Neural cell (in vitro differentiated cells): ENCODE measurements at regions not wholly inside any gene's neighbourhood (a gene's known extent, or its start where the extent isn't known, plus 50 kb on each side); places are given as distances from the start of the nearest gene placed in this dataset.

Experiments
- POLR2AphosphoS5 ChIP-seq: IDR thresholded peaks from 2 replicates; pipeline ENCODE4 v1.6.1; 2012
- TAF1 ChIP-seq: IDR thresholded peaks from 2 replicates; pipeline ENCODE4 v1.6.1; 2012; ENCODE audit warnings: low read depth
- TF ChIP-seq, protein P1 (sequence below): fragments of 450-650 bp; IDR thresholded peaks from 2 replicates; pipeline ENCODE4 v1.5.1; 2014; ENCODE audit warnings: antibody characterized with exemption, mild to moderate bottlenecking, moderate library complexity; ENCODE audit not compliant: poor library complexity, severe bottlenecking

DNA sequence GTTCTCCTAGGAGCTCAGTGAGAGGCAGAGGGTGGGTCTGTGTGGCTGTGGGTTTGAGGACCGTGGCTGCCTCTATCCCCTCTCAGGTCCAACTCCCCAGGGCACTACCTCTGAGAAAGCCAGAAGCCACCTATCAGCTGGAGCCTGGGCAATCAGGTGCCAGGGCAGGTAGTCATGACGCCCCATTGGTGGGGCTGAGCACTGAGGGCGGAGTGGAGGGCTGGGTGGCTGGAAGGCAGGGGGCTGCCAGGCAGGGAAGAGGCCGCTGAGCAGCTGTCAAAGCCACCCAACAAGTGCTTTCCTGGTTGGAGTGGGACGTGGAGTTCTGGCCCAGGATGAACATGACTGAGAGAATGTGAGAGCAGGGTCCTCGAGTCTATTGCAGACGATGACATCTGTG, 164.9 kb upstream of the AJAP1 start:
- TF ChIP-seq TAF1 = no peak
- TF ChIP-seq, protein P1, sequence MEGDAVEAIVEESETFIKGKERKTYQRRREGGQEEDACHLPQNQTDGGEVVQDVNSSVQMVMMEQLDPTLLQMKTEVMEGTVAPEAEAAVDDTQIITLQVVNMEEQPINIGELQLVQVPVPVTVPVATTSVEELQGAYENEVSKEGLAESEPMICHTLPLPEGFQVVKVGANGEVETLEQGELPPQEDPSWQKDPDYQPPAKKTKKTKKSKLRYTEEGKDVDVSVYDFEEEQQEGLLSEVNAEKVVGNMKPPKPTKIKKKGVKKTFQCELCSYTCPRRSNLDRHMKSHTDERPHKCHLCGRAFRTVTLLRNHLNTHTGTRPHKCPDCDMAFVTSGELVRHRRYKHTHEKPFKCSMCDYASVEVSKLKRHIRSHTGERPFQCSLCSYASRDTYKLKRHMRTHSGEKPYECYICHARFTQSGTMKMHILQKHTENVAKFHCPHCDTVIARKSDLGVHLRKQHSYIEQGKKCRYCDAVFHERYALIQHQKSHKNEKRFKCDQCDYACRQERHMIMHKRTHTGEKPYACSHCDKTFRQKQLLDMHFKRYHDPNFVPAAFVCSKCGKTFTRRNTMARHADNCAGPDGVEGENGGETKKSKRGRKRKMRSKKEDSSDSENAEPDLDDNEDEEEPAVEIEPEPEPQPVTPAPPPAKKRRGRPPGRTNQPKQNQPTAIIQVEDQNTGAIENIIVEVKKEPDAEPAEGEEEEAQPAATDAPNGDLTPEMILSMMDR = no peak
- TF ChIP-seq POLR2AphosphoS5 = no peak
